A549 (cell line): ENCODE measurements at regions not wholly inside any gene's neighbourhood (a gene's known extent, or its start where the extent isn't known, plus 50 kb on each side); places are given as distances from the start of the nearest gene placed in this dataset.

ENCODE experiments used
- ATAC-seq, 2 experiments: fragments of 200-7000 bp in 1 of 2; fragments of >200 bp in 1 of 2; cut with Nextera tagmentation in 1 of 2; cut with Tn5 transposase in 1 of 2; 3 replicates each; pipeline versions ENCODE4 v1.8.0 to v1.9.1; 2018 to 2020; ENCODE audit warnings: mild to moderate bottlenecking in 1 of 2, moderate library complexity in 1 of 2
- CTCF ChIA-PET: fragments of 300-600 bp; sonication (Branson Sonifier 250); formaldehyde crosslinking; extraction: SDS; loops from one replicate; lab custom pipeline; 2021; ENCODE audit warnings: antibody characterized with exemption, inconsistent platforms; lab: Yijun Ruan, JAX
- POLR2A ChIA-PET: fragments of 350-600 bp; formaldehyde crosslinking; extraction: SDS; loops from one replicate; lab custom pipeline; 2021; ENCODE audit warnings: antibody characterized with exemption, inconsistent platforms; lab: Yijun Ruan, JAX
- DNase-seq, 2 experiments: peaks; one replicate each; pipeline versions ENCODE4 v3.0.0 to v3.0.0-alpha.2; 2011 to 2016; ENCODE audit warnings: low read depth in 1 of 2, low spot score in 1 of 2
- FAIRE-seq: peaks from 2 replicates; lab custom pipeline; 2011; peaks lifted over from hg19 to GRCh38; lab: Jason Lieb, UNC
- H3K27ac ChIP-seq, 2 experiments: fragments of >200 bp; sonication (Bioruptor Twin); formaldehyde crosslinking; 3 replicates each; pipeline ENCODE4 v1.5.1; 2016 to 2017
- H3K4me1 ChIP-seq: fragments of >200 bp; sonication (Bioruptor Twin); formaldehyde crosslinking; 3 replicates; pipeline ENCODE4 v1.6.1; 2016
- H3K4me2 ChIP-seq: fragments of >200 bp; sonication (Bioruptor Twin); formaldehyde crosslinking; 3 replicates; pipeline ENCODE4 v1.6.1; 2016
- H3K4me3 ChIP-seq: fragments of >200 bp; sonication (Bioruptor Twin); formaldehyde crosslinking; 3 replicates; pipeline ENCODE4 v1.5.1; 2016
- H3K9me3 ChIP-seq: fragments of >200 bp; sonication (Bioruptor Twin); formaldehyde crosslinking; 3 replicates; pipeline ENCODE4 v1.6.1; 2016
- CBX8 ChIP-seq: fragments of 200-600 bp; sonication (generic); IDR thresholded peaks from 2 replicates; pipeline ENCODE4 v1.6.1; 2016
- CEBPB ChIP-seq, 2 experiments: fragments of >200 bp in 1 of 2; sonication (Bioruptor Twin) in 1 of 2; formaldehyde crosslinking in 1 of 2; IDR thresholded peaks; 2 replicates each; pipeline ENCODE4 v1.6.1; 2012 to 2016
- CHD2 ChIP-seq: fragments of 150-350 bp; IDR thresholded peaks from 2 replicates; pipeline ENCODE4 v1.6.1; 2014; ENCODE audit warnings: low read length; ENCODE audit not compliant: partially characterized antibody
- ESRRA ChIP-seq: fragments of 150-350 bp; IDR thresholded peaks from 2 replicates; pipeline ENCODE4 v1.6.1; 2014; ENCODE audit warnings: mild to moderate bottlenecking, low read length, borderline replicate concordance
- FOSB ChIP-seq: fragments of 250-450 bp; sonication (Bioruptor Pico); IDR thresholded peaks from 2 replicates; pipeline ENCODE4 v1.5.0; 2020; ENCODE audit warnings: mild to moderate bottlenecking, moderate library complexity
- FOXS1 ChIP-seq: fragments of 250-450 bp; sonication (Bioruptor Pico); IDR thresholded peaks from 2 replicates; pipeline ENCODE4 v1.5.0; 2020; ENCODE audit warnings: mild to moderate bottlenecking, moderate library complexity
- GATA3 ChIP-seq: IDR thresholded peaks from 2 replicates; pipeline ENCODE4 v1.6.1; 2012; ENCODE audit warnings: borderline replicate concordance
- HDAC2 ChIP-seq: fragments of 200-600 bp; sonication (generic); IDR thresholded peaks from 2 replicates; pipeline ENCODE4 v1.6.1; 2016
- HOXA7 ChIP-seq: fragments of 250-450 bp; sonication (Bioruptor Pico); IDR thresholded peaks from 2 replicates; pipeline ENCODE4 v1.5.0; 2020; ENCODE audit warnings: mild to moderate bottlenecking, moderate library complexity
- HOXB5 ChIP-seq: fragments of 250-450 bp; sonication (Bioruptor Pico); IDR thresholded peaks from 2 replicates; pipeline ENCODE4 v1.5.0; 2020; ENCODE audit warnings: mild to moderate bottlenecking, moderate library complexity
- JUN ChIP-seq, 2 experiments: fragments of >200 bp; sonication (Bioruptor Twin); formaldehyde crosslinking; IDR thresholded peaks; 2 replicates in 1 of 2; 3 replicates in 1 of 2; pipeline ENCODE4 v1.6.1; 2016 to 2017
- KDM1A ChIP-seq: fragments of 200-600 bp; sonication (generic); IDR thresholded peaks from 2 replicates; pipeline ENCODE4 v1.6.1; 2016; ENCODE audit warnings: low read depth, mild to moderate bottlenecking
- KDM5A ChIP-seq: fragments of 200-600 bp; sonication (generic); IDR thresholded peaks from 2 replicates; pipeline ENCODE4 v1.6.1; 2016; ENCODE audit warnings: antibody characterized with exemption, mild to moderate bottlenecking
- MAFK ChIP-seq: fragments of 450-650 bp; IDR thresholded peaks from 2 replicates; pipeline ENCODE4 v1.6.1; 2014; ENCODE audit not compliant: partially characterized antibody
- MAZ ChIP-seq: fragments of 150-350 bp; IDR thresholded peaks from 2 replicates; pipeline ENCODE4 v1.6.1; 2014; ENCODE audit warnings: antibody characterized with exemption, low read depth, low read length, borderline replicate concordance
- MYC ChIP-seq: IDR thresholded peaks from 2 replicates; pipeline ENCODE4 v1.6.1; 2012; ENCODE audit warnings: mild to moderate bottlenecking, inconsistent platforms, low read length, improper control_type of control experiment, borderline replicate concordance
- NPAS2 ChIP-seq: fragments of 250-450 bp; sonication (Bioruptor Pico); IDR thresholded peaks from 2 replicates; pipeline ENCODE4 v1.8.0; 2022; ENCODE audit warnings: mild to moderate bottlenecking, moderate library complexity, borderline replicate concordance
- POLR2AphosphoS2 ChIP-seq: conservative IDR thresholded peaks from 2 replicates; pipeline ENCODE4 v1.6.1; 2012; ENCODE audit warnings: low read length, improper control_type of control experiment, inconsistent platforms
- RNF2 ChIP-seq: fragments of 200-600 bp; sonication (generic); IDR thresholded peaks from 2 replicates; pipeline ENCODE4 v1.6.1; 2016; ENCODE audit warnings: low read depth, mild to moderate bottlenecking, antibody characterized with exemption, moderate library complexity, borderline replicate concordance
- SMC3 ChIP-seq: fragments of >200 bp; sonication (Bioruptor Twin); formaldehyde crosslinking; IDR thresholded peaks from 3 replicates; pipeline ENCODE4 v1.6.1; 2018; ENCODE audit warnings: inconsistent platforms
- SREBF2 ChIP-seq: fragments of 450-650 bp; IDR thresholded peaks from 2 replicates; pipeline ENCODE4 v1.6.1; 2014; ENCODE audit warnings: mild to moderate bottlenecking, moderate library complexity
- TFCP2L1 ChIP-seq: fragments of 250-450 bp; sonication (Bioruptor Pico); IDR thresholded peaks from 2 replicates; pipeline ENCODE4 v1.5.0; 2021; ENCODE audit warnings: mild to moderate bottlenecking
- TP53 ChIP-seq: fragments of 250-450 bp; sonication (Bioruptor Pico); IDR thresholded peaks from 2 replicates; pipeline ENCODE4 v1.5.0; 2021; ENCODE audit warnings: mild to moderate bottlenecking, moderate library complexity
- ZC3H11A ChIP-seq: fragments of 450-650 bp; IDR thresholded peaks from 2 replicates; pipeline ENCODE4 v1.6.1; 2014; ENCODE audit warnings: antibody characterized with exemption, mild to moderate bottlenecking
- ZFP36 ChIP-seq: fragments of 450-650 bp; IDR thresholded peaks from 2 replicates; pipeline ENCODE4 v1.6.1; 2014; ENCODE audit warnings: borderline replicate concordance; ENCODE audit not compliant: partially characterized antibody
- ZNF302 ChIP-seq: fragments of 250-450 bp; sonication (Bioruptor Pico); IDR thresholded peaks from 2 replicates; pipeline ENCODE4 v1.9.0; 2021; ENCODE audit warnings: inconsistent platforms, mild to moderate bottlenecking, moderate library complexity
- WGBS: methylation state at CpG from one replicate; pipeline ENCODE4 v1.1.6; 2017; ENCODE audit errors: missing lambda C conversion rate; 5-methylcytosine and 5-hydroxymethylcytosine counted together
- TF ChIP-seq, protein P1 (sequence below): IDR thresholded peaks from 2 replicates; pipeline ENCODE4 v1.6.1; 2012; ENCODE audit warnings: low read depth, borderline replicate concordance
- TF ChIP-seq, protein P2 (sequence below): fragments of 150-350 bp; IDR thresholded peaks from 2 replicates; pipeline ENCODE4 v1.6.1; 2014; ENCODE audit warnings: low read depth, mild to moderate bottlenecking, low read length
- TF ChIP-seq, protein P3 (sequence below): fragments of 250-450 bp; sonication (Bioruptor Pico); IDR thresholded peaks from 2 replicates; pipeline ENCODE4 v1.5.0; 2020; ENCODE audit warnings: low read depth, mild to moderate bottlenecking, moderate library complexity
- TF ChIP-seq, protein P4 (sequence below): IDR thresholded peaks from 2 replicates; pipeline ENCODE4 v1.6.1; 2012

DNA sequence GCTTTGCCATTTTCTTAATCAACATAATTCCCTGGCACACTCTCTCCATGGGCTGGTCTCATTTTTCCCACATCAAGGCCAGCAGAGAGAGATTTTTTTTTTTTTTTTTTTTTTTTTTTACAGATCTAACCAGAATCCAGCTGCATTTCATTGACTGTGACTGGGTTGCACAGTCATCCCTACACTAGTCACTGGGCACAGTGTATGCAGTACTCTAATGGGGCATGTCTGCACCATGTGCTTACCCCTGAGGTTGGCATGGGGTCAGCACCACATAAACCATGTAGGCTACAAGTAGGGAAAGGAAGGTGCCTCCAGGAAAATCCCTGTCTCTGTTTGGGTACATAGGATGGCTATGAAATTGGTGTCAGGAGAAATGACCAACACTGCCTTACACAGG lies 64.1 kb upstream of the LRP8 start:
- TF ChIP-seq, protein P1, sequence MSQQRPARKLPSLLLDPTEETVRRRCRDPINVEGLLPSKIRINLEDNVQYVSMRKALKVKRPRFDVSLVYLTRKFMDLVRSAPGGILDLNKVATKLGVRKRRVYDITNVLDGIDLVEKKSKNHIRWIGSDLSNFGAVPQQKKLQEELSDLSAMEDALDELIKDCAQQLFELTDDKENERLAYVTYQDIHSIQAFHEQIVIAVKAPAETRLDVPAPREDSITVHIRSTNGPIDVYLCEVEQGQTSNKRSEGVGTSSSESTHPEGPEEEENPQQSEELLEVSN = no peak
- TF ChIP-seq, protein P2, sequence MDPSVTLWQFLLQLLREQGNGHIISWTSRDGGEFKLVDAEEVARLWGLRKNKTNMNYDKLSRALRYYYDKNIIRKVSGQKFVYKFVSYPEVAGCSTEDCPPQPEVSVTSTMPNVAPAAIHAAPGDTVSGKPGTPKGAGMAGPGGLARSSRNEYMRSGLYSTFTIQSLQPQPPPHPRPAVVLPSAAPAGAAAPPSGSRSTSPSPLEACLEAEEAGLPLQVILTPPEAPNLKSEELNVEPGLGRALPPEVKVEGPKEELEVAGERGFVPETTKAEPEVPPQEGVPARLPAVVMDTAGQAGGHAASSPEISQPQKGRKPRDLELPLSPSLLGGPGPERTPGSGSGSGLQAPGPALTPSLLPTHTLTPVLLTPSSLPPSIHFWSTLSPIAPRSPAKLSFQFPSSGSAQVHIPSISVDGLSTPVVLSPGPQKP = no peak
- TF ChIP-seq JUN (IDR thresholded peaks at IDR 0.05) = no peak
- no peak for TF ChIP-seq NPAS2 (CRISPR knock-in tag)
- TF ChIP-seq MAFK = no peak
- TF ChIP-seq HOXA7 (CRISPR knock-in tag) = no peak
- TF ChIP-seq TP53 (CRISPR knock-in tag) = no peak
- no peak for TF ChIP-seq MYC
- TF ChIP-seq ZFP36 = no peak
- TF ChIP-seq CEBPB (IDR thresholded peaks at IDR 0.05) = no peak
- TF ChIP-seq CBX8 = no peak
- TF ChIP-seq, protein P3, sequence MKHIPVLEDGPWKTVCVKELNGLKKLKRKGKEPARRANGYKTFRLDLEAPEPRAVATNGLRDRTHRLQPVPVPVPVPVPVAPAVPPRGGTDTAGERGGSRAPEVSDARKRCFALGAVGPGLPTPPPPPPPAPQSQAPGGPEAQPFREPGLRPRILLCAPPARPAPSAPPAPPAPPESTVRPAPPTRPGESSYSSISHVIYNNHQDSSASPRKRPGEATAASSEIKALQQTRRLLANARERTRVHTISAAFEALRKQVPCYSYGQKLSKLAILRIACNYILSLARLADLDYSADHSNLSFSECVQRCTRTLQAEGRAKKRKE (CRISPR knock-in tag) = no peak
- no peak for TF ChIP-seq CHD2
- TF ChIP-seq RNF2 = no peak
- TF ChIP-seq TFCP2L1 = no peak
- TF ChIP-seq HOXB5 (CRISPR knock-in tag) = no peak
- H3K4me1 ChIP-seq = no peaks in the 10 kb centered on the region
- H3K27ac ChIP-seq = no peak overlapping the region
- ATAC-seq (no peak), FAIRE-seq (no peak), DNase-seq (no peak)
- H3K4me3 ChIP-seq = no peak overlapping the region
- H3K9me3 ChIP-seq = 0 out of 3 replicates have a peak, but pooled peaks cover 2% of the 10 kb centered on the region
- CTCF ChIA-PET = interaction anchor here (1.1 to 15.0 kb wide), 14 partner anchors 10 to 130 kb away, joined by 4 to 244 read pairs (median 10); no protein-coding TSS in a partner anchor
- no peak overlapping the region for H3K4me2 ChIP-seq
- POLR2A ChIA-PET = no interaction called here

DNA sequence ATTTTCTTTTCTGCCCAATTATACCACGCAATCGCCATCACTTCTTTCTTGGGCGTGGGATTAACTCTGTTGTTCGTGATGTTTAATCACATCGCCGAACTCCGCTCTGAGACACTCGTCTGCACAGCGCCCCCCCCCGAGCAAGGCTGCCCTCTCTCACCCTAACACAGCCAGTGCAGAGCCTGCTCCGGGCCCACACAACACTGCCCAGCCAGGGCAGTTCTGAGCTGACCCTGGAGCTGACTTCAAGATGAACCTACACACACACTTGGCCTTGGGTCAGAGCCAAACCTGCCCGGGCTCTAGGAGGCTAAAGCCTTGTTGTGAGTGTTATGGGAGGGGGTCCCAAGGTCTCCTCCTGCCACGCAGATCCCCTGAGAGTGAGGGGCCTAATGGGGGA lies 64.6 kb upstream of the LRP8 start:
- ChIA-PET POLR2A (no interaction called here), CTCF (interaction anchor here (0.8 to 15.0 kb wide), 29 partner anchors 11 to 550 kb away, joined by 3 to 244 read pairs (median 5); no protein-coding TSS in a partner anchor)
- H3K27ac ChIP-seq = no peak overlapping the region
- ATAC-seq = peak in 1 of 2 experiments; percentile 45; a peak in 2 of 6 replicates
- WGBS = 80% methylated on average over 9 of the region's 13 CpGs
- no peak overlapping the region for H3K4me3 ChIP-seq
- H3K4me2 ChIP-seq = no peak overlapping the region
- H3K9me3 ChIP-seq = no peaks in the 10 kb centered on the region
- no peak for FAIRE-seq
- no peaks in the 10 kb centered on the region for H3K4me1 ChIP-seq
- TF ChIP-seq, protein P4, sequence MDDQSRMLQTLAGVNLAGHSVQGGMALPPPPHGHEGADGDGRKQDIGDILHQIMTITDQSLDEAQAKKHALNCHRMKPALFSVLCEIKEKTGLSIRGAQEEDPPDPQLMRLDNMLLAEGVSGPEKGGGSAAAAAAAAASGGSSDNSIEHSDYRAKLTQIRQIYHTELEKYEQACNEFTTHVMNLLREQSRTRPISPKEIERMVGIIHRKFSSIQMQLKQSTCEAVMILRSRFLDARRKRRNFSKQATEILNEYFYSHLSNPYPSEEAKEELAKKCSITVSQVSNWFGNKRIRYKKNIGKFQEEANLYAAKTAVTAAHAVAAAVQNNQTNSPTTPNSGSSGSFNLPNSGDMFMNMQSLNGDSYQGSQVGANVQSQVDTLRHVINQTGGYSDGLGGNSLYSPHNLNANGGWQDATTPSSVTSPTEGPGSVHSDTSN = no peak
- TF ChIP-seq ZNF302 (no peak), HOXA7 (CRISPR knock-in tag) (no peak), SMC3 (no peak), SREBF2 (no peak), NPAS2 (CRISPR knock-in tag) (no peak), MAZ (no peak), ESRRA (no peak), TFCP2L1 (no peak), JUN (IDR thresholded peaks at IDR 0.05) (no peak), HDAC2 (no peak), KDM5A (no peak), GATA3 (no peak), FOXS1 (CRISPR knock-in tag) (no peak), ZC3H11A (no peak), POLR2AphosphoS2 (no peak), FOSB (CRISPR knock-in tag) (no peak), KDM1A (no peak)
- TF ChIP-seq, protein P1 = no peak
- DNase-seq = no peak
